Central memory CD8-positive, alpha-beta T cell (primary cell): ENCODE measurements at regions not wholly inside any gene's neighbourhood (a gene's known extent, or its start where the extent isn't known, plus 50 kb on each side); places are given as distances from the start of the nearest gene placed in this dataset.

ENCODE experiments used
- ATAC-seq: fragments of 150-1000 bp; cut with Tn5 transposase; replicated peaks from 2 replicates; pipeline ENCODE4 v1.10.0; 2022; ENCODE audit warnings: mild to moderate bottlenecking, moderate FRiP score, moderate number of reproducible peaks; ENCODE audit not compliant: poor library complexity, severe bottlenecking; ENCODE audit errors: extremely low read depth
- DNase-seq, 2 donors: peaks; one replicate each; pipeline ENCODE4 v3.0.0; 2021; ENCODE audit warnings: low spot score in 2 of 2
- H3K27ac Mint-ChIP-seq: one replicate; pipeline ENCODE4 v1.8.0; 2022; ENCODE audit warnings: low read depth, mild to moderate bottlenecking, moderate library complexity, mixed read lengths
- H3K27me3 Mint-ChIP-seq: one replicate; pipeline ENCODE4 v1.8.0; 2022; ENCODE audit warnings: mixed read lengths
- H3K36me3 Mint-ChIP-seq: one replicate; pipeline ENCODE4 v1.8.0; 2022; ENCODE audit warnings: mild to moderate bottlenecking, moderate library complexity, mixed read lengths; ENCODE audit not compliant: insufficient read depth
- H3K4me1 Mint-ChIP-seq: one replicate; pipeline ENCODE4 v1.8.0; 2022; ENCODE audit warnings: mixed read lengths
- H3K4me3 Mint-ChIP-seq: one replicate; pipeline ENCODE4 v1.8.0; 2022; ENCODE audit warnings: mild to moderate bottlenecking, moderate library complexity, mixed read lengths
- H3K9me3 Mint-ChIP-seq: one replicate; pipeline ENCODE4 v1.8.0; 2022; ENCODE audit warnings: mixed read lengths

GRCh38 chr5:175054243-175054642 lies 329.9 kb downstream of the MSX2 start:
- H3K36me3 Mint-ChIP-seq, result no peaks in the 10 kb centered on the region
- peaks cover 24% of the 10 kb centered on the region for H3K27me3 Mint-ChIP-seq
- ATAC-seq, result no peak
- no peaks in the 10 kb centered on the region for H3K4me1 Mint-ChIP-seq
- H3K9me3 Mint-ChIP-seq, result no peaks in the 10 kb centered on the region
- no peak overlapping the region for H3K4me3 Mint-ChIP-seq
- no peak for DNase-seq
- H3K27ac Mint-ChIP-seq, result no peak overlapping the region

GRCh38 chr5:175052351-175052750 lies 328.0 kb downstream of the MSX2 start:
- Mint-ChIP-seq H3K27ac (no peak overlapping the region), H3K4me1 (no peaks in the 10 kb centered on the region), H3K9me3 (no peaks in the 10 kb centered on the region), H3K36me3 (no peaks in the 10 kb centered on the region), H3K4me3 (no peak overlapping the region), H3K27me3 (peaks cover 24% of the 10 kb centered on the region)
- DNase-seq, result no peak
- ATAC-seq, result no peak

GRCh38 chr5:175047048-175047447 lies 322.7 kb downstream of the MSX2 start:
- H3K4me1 Mint-ChIP-seq, result no peaks in the 10 kb centered on the region
- H3K27ac Mint-ChIP-seq, result no peak overlapping the region
- no peaks in the 10 kb centered on the region for H3K36me3 Mint-ChIP-seq
- no peak for ATAC-seq
- H3K9me3 Mint-ChIP-seq, result no peaks in the 10 kb centered on the region
- no peak overlapping the region for H3K4me3 Mint-ChIP-seq
- H3K27me3 Mint-ChIP-seq, result peaks cover 12% of the 10 kb centered on the region
- DNase-seq, result no peak

GRCh38 chr5:175045820-175046219 lies 321.4 kb downstream of the MSX2 start:
- no peak for DNase-seq
- Mint-ChIP-seq H3K27me3 (peaks cover 14% of the 10 kb centered on the region), H3K4me1 (no peaks in the 10 kb centered on the region), H3K4me3 (no peak overlapping the region), H3K9me3 (no peaks in the 10 kb centered on the region), H3K36me3 (no peaks in the 10 kb centered on the region), H3K27ac (no peak overlapping the region)
- ATAC-seq, result no peak

GRCh38 chr5:175037820-175038219 lies 313.4 kb downstream of the MSX2 start:
- DNase-seq, result no peak
- Mint-ChIP-seq H3K36me3 (no peaks in the 10 kb centered on the region), H3K4me1 (no peaks in the 10 kb centered on the region), H3K4me3 (no peak overlapping the region), H3K9me3 (no peaks in the 10 kb centered on the region), H3K27ac (no peak overlapping the region), H3K27me3 (peaks cover 10% of the 10 kb centered on the region)
- ATAC-seq, result no peak

GRCh38 chr5:175035882-175036533 lies 311.6 kb downstream of the MSX2 start:
- H3K9me3 Mint-ChIP-seq, result peaks cover 4% of the 10 kb centered on the region
- no peak overlapping the region for H3K4me3 Mint-ChIP-seq

GRCh38 chr5:175034924-175035323 lies 310.5 kb downstream of the MSX2 start:
- H3K27ac Mint-ChIP-seq, result no peak overlapping the region
- H3K36me3 Mint-ChIP-seq, result no peaks in the 10 kb centered on the region
- ATAC-seq, result no peak
- peaks cover 4% of the 10 kb centered on the region for H3K9me3 Mint-ChIP-seq
- H3K4me1 Mint-ChIP-seq, result no peaks in the 10 kb centered on the region
- peaks cover 8% of the 10 kb centered on the region for H3K27me3 Mint-ChIP-seq
- no peak for DNase-seq
- no peak overlapping the region for H3K4me3 Mint-ChIP-seq

More at GRCh38 chr5:175035882-175036533, 311.6 kb downstream of the MSX2 start:
- Mint-ChIP-seq H3K36me3 (no peaks in the 10 kb centered on the region), H3K27me3 (peaks cover 18% of the 10 kb centered on the region), H3K27ac (no peak overlapping the region), H3K4me1 (no peaks in the 10 kb centered on the region)
- ATAC-seq (no peak), DNase-seq (no peak)

GRCh38 chr5:175032741-175033151 lies 308.4 kb downstream of the MSX2 start:
- ATAC-seq (no peak), DNase-seq (no peak)
- Mint-ChIP-seq H3K27me3 (peaks cover 8% of the 10 kb centered on the region), H3K9me3 (peaks cover 4% of the 10 kb centered on the region), H3K27ac (no peak overlapping the region), H3K4me1 (no peaks in the 10 kb centered on the region), H3K36me3 (no peaks in the 10 kb centered on the region), H3K4me3 (no peak overlapping the region)

- Mint-ChIP-seq H3K9me3 (peaks cover 4% of the 10 kb centered on the region), H3K4me3 (no peak overlapping the region), H3K27ac (no peak overlapping the region), H3K27me3 (peaks cover 8% of the 10 kb centered on the region), H3K4me1 (no peaks in the 10 kb centered on the region), H3K36me3 (no peaks in the 10 kb centered on the region)
- ATAC-seq (no peak), DNase-seq (no peak)
Measured at GRCh38 chr5:175032013-175032412, 307.6 kb downstream of the MSX2 start.

- Mint-ChIP-seq H3K4me1 (no peaks in the 10 kb centered on the region), H3K9me3 (peaks cover 4% of the 10 kb centered on the region), H3K27me3 (peaks cover 9% of the 10 kb centered on the region), H3K4me3 (no peak overlapping the region), H3K36me3 (no peaks in the 10 kb centered on the region), H3K27ac (no peak overlapping the region)
- no peak for ATAC-seq
- no peak for DNase-seq
Measured at GRCh38 chr5:175027390-175027789, 303.0 kb downstream of the MSX2 start.

- ATAC-seq, result no peak
- H3K27ac Mint-ChIP-seq, result no peak overlapping the region
- no peaks in the 10 kb centered on the region for H3K9me3 Mint-ChIP-seq
- H3K4me1 Mint-ChIP-seq, result no peaks in the 10 kb centered on the region
- H3K27me3 Mint-ChIP-seq, result peaks cover 24% of the 10 kb centered on the region
- DNase-seq, result no peak
- H3K36me3 Mint-ChIP-seq, result no peaks in the 10 kb centered on the region
- no peak overlapping the region for H3K4me3 Mint-ChIP-seq
Measured at GRCh38 chr5:175025077-175025476, 300.7 kb downstream of the MSX2 start.

GRCh38 chr5:175021841-175022625 lies 297.7 kb downstream of the MSX2 start:
- no peak overlapping the region for H3K4me3 Mint-ChIP-seq
- DNase-seq (no peak), ATAC-seq (no peak)
- peaks cover 24% of the 10 kb centered on the region for H3K27me3 Mint-ChIP-seq
- no peaks in the 10 kb centered on the region for H3K36me3 Mint-ChIP-seq
- no peaks in the 10 kb centered on the region for H3K9me3 Mint-ChIP-seq
- H3K4me1 Mint-ChIP-seq, result no peaks in the 10 kb centered on the region
- H3K27ac Mint-ChIP-seq, result no peak overlapping the region

- Mint-ChIP-seq H3K9me3 (no peaks in the 10 kb centered on the region), H3K4me3 (no peak overlapping the region), H3K27ac (no peak overlapping the region), H3K4me1 (no peaks in the 10 kb centered on the region), H3K27me3 (peaks cover 24% of the 10 kb centered on the region), H3K36me3 (no peaks in the 10 kb centered on the region)
- DNase-seq (no peak), ATAC-seq (no peak)
Measured at GRCh38 chr5:175021321-175021720, 296.9 kb downstream of the MSX2 start.
